Left lung (tissue), 4 donors: ENCODE measurements at regions not wholly inside any gene's neighbourhood (a gene's known extent, or its start where the extent isn't known, plus 50 kb on each side); places are given as distances from the start of the nearest gene placed in this dataset.

Source experiments
- ATAC-seq: fragments of 200-7000 bp; cut with Tn5 transposase; one replicate; pipeline ENCODE4 v1.9.1; 2020; ENCODE audit warnings: moderate library complexity
- DNase-seq, 4 donors: peaks; one replicate each; pipeline ENCODE4 v3.0.0-alpha.2; 2013 to 2020
- H3K27ac ChIP-seq, 2 donors: fragments of 200-600 bp; sonication (generic) in 1 of 2; one replicate each; pipeline versions ENCODE4 v1.5.0 to v1.8.0; 2020 to 2021
- H3K27me3 ChIP-seq, 2 donors: fragments of 200-600 bp; sonication (generic) in 1 of 2; one replicate each; pipeline versions ENCODE4 v1.5.0 to v1.8.0; 2020 to 2021
- H3K36me3 ChIP-seq, 2 donors: fragments of 200-600 bp; sonication (generic) in 1 of 2; one replicate each; pipeline versions ENCODE4 v1.5.0 to v1.8.0; 2020 to 2021
- H3K4me1 ChIP-seq, 2 donors: fragments of 200-600 bp; one replicate each; pipeline ENCODE4 v1.8.0; 2021
- H3K4me3 ChIP-seq, 2 donors: fragments of 200-600 bp; sonication (generic) in 1 of 2; one replicate each; pipeline versions ENCODE4 v1.5.0 to v1.8.0; 2020 to 2021; ENCODE audit warnings: mild to moderate bottlenecking in 1 of 2
- H3K9me3 ChIP-seq, 2 donors: fragments of 200-600 bp; sonication (generic) in 1 of 2; one replicate each; pipeline versions ENCODE4 v1.5.0 to v1.8.0; 2020 to 2021
- intact Hi-C, 2 donors: fragments of 100-400 bp; cut with DNase I; formaldehyde crosslinking; loops; one replicate each; pipeline versions ENCODE4 v1.11.2 to v1.14.2; 2022
- TF ChIP-seq, protein P1 (sequence below), 2 donors: fragments of 200-600 bp; sonication (generic) in 1 of 2; IDR thresholded peaks; one replicate each; pipeline versions ENCODE4 v1.5.0 to v1.8.0; 2021; ENCODE audit warnings: antibody characterized with exemption in 2 of 2
- donor health status: DM: no; HTN: yes; CAD: no.
- donor health status: DM: no; HTN: no; CAD: no.

DNA sequence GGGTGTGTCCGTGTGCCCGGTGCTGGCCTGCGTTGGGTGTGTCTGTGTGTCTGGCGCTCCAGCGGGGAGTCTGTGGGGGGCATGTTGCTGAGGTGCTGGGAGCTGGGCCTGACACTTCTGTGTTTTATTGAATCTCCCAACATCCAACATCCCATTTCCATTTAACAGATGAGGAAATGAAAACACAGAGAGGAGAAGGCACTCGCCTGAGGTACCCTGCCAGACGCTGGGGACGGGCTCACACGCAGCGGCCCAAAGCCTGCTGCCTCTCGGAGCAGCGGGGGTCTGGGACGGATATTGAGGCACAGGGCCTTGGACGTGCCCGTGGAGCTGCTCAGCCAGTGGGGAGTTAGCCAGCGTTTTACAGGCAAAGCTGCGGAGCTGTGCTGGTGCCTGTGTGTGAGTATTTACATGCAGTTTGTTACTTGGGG is 133.9 kb downstream of the DNAJB6 start:
- DNase-seq = no peak
- Histone ChIP-seq H3K36me3 (no peaks in the 10 kb centered on the region), H3K27me3 (peaks cover 0 to 37% of the 10 kb centered on the region in 2 donors), H3K9me3 (peaks cover 0 to 29% of the 10 kb centered on the region in 2 donors), H3K4me3 (no peak overlapping the region), H3K4me1 (no peaks in the 10 kb centered on the region), H3K27ac (no peak overlapping the region)
- intact Hi-C loops = no loop called here
- ATAC-seq = no peak
- TF ChIP-seq, protein P1, sequence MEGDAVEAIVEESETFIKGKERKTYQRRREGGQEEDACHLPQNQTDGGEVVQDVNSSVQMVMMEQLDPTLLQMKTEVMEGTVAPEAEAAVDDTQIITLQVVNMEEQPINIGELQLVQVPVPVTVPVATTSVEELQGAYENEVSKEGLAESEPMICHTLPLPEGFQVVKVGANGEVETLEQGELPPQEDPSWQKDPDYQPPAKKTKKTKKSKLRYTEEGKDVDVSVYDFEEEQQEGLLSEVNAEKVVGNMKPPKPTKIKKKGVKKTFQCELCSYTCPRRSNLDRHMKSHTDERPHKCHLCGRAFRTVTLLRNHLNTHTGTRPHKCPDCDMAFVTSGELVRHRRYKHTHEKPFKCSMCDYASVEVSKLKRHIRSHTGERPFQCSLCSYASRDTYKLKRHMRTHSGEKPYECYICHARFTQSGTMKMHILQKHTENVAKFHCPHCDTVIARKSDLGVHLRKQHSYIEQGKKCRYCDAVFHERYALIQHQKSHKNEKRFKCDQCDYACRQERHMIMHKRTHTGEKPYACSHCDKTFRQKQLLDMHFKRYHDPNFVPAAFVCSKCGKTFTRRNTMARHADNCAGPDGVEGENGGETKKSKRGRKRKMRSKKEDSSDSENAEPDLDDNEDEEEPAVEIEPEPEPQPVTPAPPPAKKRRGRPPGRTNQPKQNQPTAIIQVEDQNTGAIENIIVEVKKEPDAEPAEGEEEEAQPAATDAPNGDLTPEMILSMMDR (IDR thresholded peaks at IDR 0.05) = no peak

DNA sequence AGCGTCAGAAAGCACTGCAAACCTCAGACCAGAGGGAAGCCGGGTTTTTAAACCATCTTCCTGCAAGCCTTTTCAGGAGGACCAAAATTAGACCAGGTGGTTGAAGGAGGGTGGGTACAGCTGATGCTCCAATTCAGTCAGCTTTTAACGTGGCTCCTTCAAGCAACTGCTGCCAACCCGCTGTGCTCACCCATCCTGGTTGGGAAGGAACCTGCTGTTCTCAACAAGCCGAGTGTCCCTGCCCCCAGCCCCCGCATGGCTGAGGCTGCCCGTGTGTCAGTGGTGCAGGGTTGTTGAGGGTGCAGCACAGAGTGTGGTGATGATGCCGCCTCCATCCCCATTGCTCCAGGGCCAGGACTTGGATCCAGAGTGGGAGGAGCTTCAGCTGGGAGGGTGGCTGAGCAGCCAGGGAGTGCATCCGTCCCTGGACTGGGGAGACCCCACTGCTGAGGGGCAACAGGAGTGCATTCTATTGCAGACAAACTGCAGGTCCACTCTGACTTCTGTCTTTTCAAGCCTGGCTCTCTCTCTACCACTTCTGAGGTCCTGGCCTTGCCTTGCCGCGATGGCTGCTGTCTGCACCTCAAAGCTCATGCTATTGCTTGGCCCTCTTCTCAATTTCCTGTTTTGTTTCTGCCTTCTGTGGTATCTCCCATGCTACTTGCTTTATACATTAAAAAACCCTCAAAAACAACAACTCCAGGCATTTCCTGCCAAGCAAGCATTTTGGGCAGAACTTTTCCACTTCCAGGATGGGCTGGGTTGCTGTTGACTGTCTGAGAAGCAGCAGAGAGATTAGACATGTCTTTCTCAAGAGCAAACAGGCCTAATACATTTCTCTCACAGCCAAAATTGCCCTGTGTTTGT is 134.7 kb downstream of the DNAJB6 start:
- intact Hi-C loops = no loop called here
- Histone ChIP-seq H3K27me3 (peaks cover 0 to 34% of the 10 kb centered on the region in 2 donors), H3K27ac (no peak overlapping the region), H3K4me3 (no peak overlapping the region), H3K4me1 (no peaks in the 10 kb centered on the region), H3K36me3 (no peaks in the 10 kb centered on the region), H3K9me3 (peaks cover 0 to 29% of the 10 kb centered on the region in 2 donors)
- no peak for ATAC-seq
- TF ChIP-seq, protein P1 (IDR thresholded peaks at IDR 0.05) = no peak
- no peak for DNase-seq

DNA sequence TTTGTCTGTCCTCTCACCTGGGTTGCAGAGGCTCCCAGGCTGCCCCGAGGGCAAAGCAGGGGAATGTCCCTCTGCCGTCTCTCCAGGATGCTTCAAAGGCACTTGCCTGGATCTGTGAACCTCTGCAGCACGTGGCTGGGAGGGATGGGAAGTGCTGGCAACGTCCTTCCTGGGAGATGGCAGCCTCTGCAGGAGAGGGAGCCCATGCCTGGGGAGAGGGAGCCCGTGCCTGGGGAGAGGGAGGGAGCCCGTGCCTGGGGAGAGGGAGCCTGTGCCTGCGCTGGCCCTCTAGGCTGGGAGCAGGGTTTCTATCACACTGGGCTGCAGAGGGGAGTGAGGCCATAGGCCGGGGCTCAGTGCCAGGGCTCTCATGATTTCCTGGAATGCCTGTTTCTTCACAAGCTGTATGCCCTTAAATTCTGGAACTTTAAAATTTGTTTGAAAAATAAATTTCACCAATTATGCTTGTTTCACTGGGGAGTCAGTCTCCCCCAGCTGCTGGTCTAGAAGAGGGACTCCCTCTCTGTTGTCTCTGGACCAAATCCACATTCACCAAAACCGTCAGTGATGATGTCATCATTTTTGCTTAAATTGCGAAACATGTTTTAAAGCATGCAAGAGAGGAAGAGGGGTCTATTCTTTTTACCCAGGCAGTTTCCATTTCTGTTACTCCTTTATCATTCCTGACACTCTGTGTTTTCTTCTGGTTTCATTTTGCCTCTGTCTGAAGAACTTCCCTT is 135.7 kb downstream of the DNAJB6 start:
- Histone ChIP-seq H3K36me3 (no peaks in the 10 kb centered on the region), H3K4me1 (no peaks in the 10 kb centered on the region), H3K4me3 (no peak overlapping the region), H3K27ac (no peak overlapping the region), H3K9me3 (peaks cover 0 to 29% of the 10 kb centered on the region in 2 donors), H3K27me3 (peaks cover 0 to 26% of the 10 kb centered on the region in 2 donors)
- ATAC-seq (no peak), DNase-seq (peak in 1 of 4 donors; percentile 60)
- intact Hi-C loops = no loop called here
- TF ChIP-seq, protein P1 (IDR thresholded peaks at IDR 0.05) = no peak

DNA sequence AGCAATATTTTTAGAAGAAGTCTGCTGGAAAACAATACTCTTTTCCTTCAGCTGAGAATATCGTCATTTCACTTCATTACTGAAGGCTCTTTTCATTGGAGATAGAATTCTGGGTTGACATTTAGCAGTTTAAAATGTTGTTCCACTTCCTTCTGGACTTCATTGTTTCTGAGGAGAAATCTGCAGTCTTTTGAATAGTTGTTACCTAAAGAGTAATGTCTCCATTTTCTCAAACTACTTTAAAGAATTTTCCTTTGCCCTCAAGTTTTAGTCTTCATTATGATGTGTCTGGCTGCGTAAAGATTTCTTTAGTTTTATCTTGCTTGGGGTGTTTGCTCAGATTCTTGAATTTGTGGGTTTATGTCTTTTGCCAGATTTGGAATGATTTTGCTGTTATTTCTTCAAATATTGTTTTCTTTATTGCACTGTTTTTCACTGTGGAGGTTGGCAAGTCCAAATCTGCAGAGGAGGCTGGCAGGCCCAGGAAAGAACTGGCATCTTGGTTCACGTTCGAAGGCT is 136.3 kb downstream of the DNAJB6 start:
- intact Hi-C loops = no loop called here
- ATAC-seq (no peak), DNase-seq (no peak)
- H3K9me3 ChIP-seq = peaks cover 0 to 29% of the 10 kb centered on the region in 2 donors
- no peak overlapping the region for H3K4me3 ChIP-seq
- no peaks in the 10 kb centered on the region for H3K36me3 ChIP-seq
- H3K27ac ChIP-seq = no peak overlapping the region
- no peaks in the 10 kb centered on the region for H3K4me1 ChIP-seq
- TF ChIP-seq, protein P1 (IDR thresholded peaks at IDR 0.05) = no peak
- H3K27me3 ChIP-seq = peaks cover 0 to 20% of the 10 kb centered on the region in 2 donors

DNA sequence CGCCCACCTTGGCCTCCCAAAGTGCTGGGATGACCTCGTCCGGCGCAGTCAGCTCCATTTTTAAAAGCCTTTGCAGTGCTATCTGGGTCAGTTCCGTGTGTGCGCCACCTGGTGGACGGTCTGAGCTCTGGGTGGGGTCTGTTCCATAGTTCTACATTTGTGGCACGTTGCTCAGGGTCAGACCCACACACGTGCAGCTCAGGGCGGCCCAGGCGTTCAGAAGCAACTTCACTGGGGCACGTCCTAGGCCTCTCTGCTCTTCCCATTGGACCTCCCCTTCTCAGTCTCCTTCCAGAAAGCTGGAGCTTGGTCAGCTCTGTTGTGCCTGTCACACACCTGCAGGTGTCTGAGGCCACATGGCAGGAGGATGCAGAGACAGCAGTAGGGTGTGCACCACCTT is 137.9 kb downstream of the DNAJB6 start:
- H3K36me3 ChIP-seq = no peaks in the 10 kb centered on the region
- TF ChIP-seq, protein P1 (IDR thresholded peaks at IDR 0.05) = peak in 1 of 2 donors; percentile 21
- H3K9me3 ChIP-seq = peaks cover 0 to 29% of the 10 kb centered on the region in 2 donors
- H3K27me3 ChIP-seq = peaks cover 0 to 7% of the 10 kb centered on the region in 2 donors
- H3K4me1 ChIP-seq = no peaks in the 10 kb centered on the region
- intact Hi-C loops = no loop called here
- H3K4me3 ChIP-seq = no peak overlapping the region
- H3K27ac ChIP-seq = no peak overlapping the region
- ATAC-seq = peak; percentile 19
- no peak for DNase-seq
